Activated naive CD4-positive, alpha-beta T cell treated with anti-CD3 and anti-CD28 coated beads for 36 hours (primary cell): ENCODE measurements at regions not wholly inside any gene's neighbourhood (a gene's known extent, or its start where the extent isn't known, plus 50 kb on each side); places are given as distances from the start of the nearest gene placed in this dataset.

ENCODE experiments used
- CTCF ChIA-PET: fragments of 350-600 bp; sonication (Branson Sonifier 250); formaldehyde crosslinking; loops from one replicate; lab custom pipeline; 2021; ENCODE audit warnings: antibody characterized with exemption; lab: Charles Lee
- DNase-seq: peaks from one replicate; pipeline ENCODE4 v3.0.0-alpha.2; 2020
- H3K27ac Mint-ChIP-seq: one replicate; pipeline ENCODE4 v1.8.0; 2021; ENCODE audit warnings: mild to moderate bottlenecking, mixed read lengths
- H3K27me3 Mint-ChIP-seq: one replicate; pipeline ENCODE4 v1.8.0; 2021; ENCODE audit warnings: low read depth, mixed read lengths
- H3K36me3 Mint-ChIP-seq: one replicate; pipeline ENCODE4 v1.8.0; 2021; ENCODE audit warnings: low read depth, mixed read lengths
- H3K4me1 Mint-ChIP-seq: one replicate; pipeline ENCODE4 v1.8.0; 2021; ENCODE audit warnings: low read depth, mixed read lengths
- H3K4me3 Mint-ChIP-seq: one replicate; pipeline ENCODE4 v1.8.0; 2021; ENCODE audit warnings: mild to moderate bottlenecking, moderate library complexity, mixed read lengths
- H3K9me3 Mint-ChIP-seq: one replicate; pipeline ENCODE4 v1.8.0; 2021; ENCODE audit warnings: mixed read lengths
- intact Hi-C: fragments of 100-400 bp; cut with micrococcal nuclease; formaldehyde crosslinking; loops from one replicate; pipeline ENCODE4 v1.15.1; 2023

DNA sequence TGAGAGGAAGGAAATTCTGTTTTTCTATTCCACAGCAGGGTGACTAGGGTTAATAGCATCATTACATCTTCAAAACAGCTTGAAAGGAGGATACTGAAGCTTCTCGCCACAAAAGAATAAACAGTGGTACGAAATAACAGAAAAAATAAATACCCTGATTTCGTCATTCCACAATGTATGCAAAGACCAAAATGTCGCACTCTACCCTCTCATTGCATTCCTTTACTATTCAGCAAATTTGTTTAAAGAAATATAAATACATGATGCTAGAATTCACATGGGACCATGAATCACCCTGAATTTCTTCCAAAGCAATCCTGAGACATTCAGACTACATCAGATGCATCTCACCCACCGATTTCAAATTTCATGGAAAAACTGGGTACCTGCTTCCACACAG lies 112.3 kb upstream of the TOP3B start:
- no peak for DNase-seq
- H3K36me3 Mint-ChIP-seq: no peaks in the 10 kb centered on the region
- H3K27me3 Mint-ChIP-seq: peaks cover 25% of the 10 kb centered on the region
- intact Hi-C loops: no loop called here
- no peak overlapping the region for H3K27ac Mint-ChIP-seq
- no peaks in the 10 kb centered on the region for H3K9me3 Mint-ChIP-seq
- H3K4me3 Mint-ChIP-seq: no peak overlapping the region
- H3K4me1 Mint-ChIP-seq: peaks cover 9% of the 10 kb centered on the region
- CTCF ChIA-PET: no interaction called here

DNA sequence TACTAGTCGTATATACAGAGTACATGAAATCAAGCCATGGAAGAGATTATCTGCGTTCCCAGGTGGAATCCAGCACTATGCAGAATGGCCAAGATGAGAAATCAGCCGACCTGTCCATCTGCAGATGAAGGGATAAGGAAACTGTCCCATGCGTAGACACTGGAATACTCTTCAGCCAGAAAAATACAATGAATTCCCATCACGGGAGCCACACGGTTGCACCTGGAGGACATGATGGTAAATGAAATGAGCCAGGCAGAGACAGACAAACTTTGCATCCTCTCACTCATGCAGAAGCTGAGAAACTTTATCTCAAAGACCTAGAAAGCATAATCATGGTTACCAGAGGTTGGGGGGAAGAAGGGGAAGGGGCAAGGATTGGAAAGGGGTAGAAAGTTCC lies 111.9 kb upstream of the TOP3B start:
- CTCF ChIA-PET: no interaction called here
- DNase-seq: no peak
- Mint-ChIP-seq H3K9me3 (no peaks in the 10 kb centered on the region), H3K4me3 (no peak overlapping the region), H3K27ac (no peak overlapping the region), H3K27me3 (peaks cover 25% of the 10 kb centered on the region), H3K36me3 (no peaks in the 10 kb centered on the region), H3K4me1 (peaks cover 9% of the 10 kb centered on the region)
- intact Hi-C loops: no loop called here

DNA sequence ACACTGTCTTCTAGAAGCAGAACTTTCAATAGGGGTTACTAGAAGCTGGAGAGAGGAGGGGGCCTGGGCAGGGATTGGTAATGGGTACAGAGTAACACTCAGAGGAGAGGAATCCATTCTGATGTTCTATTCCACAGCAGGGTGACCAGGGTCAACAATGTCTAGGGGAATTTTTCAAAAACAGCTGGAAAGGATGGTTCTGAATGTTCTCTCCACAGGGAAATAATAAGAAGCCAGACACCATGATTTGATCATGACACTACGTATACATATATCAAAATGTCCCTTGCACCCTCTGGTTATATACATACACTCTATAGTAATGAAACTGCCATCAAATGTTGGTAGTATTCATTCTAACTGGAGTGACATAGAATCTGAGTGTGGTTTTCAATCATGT lies 111.2 kb upstream of the TOP3B start:
- peaks cover 25% of the 10 kb centered on the region for H3K27me3 Mint-ChIP-seq
- H3K9me3 Mint-ChIP-seq: no peaks in the 10 kb centered on the region
- no peak overlapping the region for H3K4me3 Mint-ChIP-seq
- intact Hi-C loops: no loop called here
- no peak for DNase-seq
- H3K4me1 Mint-ChIP-seq: peaks cover 9% of the 10 kb centered on the region
- H3K27ac Mint-ChIP-seq: no peak overlapping the region
- no peaks in the 10 kb centered on the region for H3K36me3 Mint-ChIP-seq
- CTCF ChIA-PET: interaction anchor here (0.7 kb wide), 1 partner anchor 71 kb away, joined by 3 read pairs; no protein-coding TSS in a partner anchor

DNA sequence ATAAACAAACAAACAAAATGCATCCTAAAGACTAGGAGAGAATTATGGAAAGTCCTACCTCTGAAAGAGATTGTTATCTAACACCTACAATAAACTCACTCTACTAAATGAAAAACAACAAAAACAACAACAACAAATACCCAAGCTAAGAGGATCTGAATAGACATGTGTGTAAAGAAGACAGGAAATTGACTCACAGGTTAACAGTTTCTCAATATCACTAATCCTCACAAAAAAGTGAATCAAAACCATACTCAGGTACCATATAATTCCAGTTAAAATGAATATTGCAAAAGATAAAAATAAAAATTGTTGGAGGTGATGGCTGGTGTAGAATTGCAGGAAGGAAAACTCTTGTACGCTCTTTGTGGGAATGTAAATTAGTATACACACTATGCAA lies 110.4 kb upstream of the TOP3B start:
- intact Hi-C loops: no loop called here
- no peak for DNase-seq
- Mint-ChIP-seq H3K4me3 (no peak overlapping the region), H3K27me3 (peaks cover 29% of the 10 kb centered on the region), H3K27ac (no peak overlapping the region), H3K9me3 (no peaks in the 10 kb centered on the region), H3K4me1 (peaks cover 9% of the 10 kb centered on the region), H3K36me3 (no peaks in the 10 kb centered on the region)
- CTCF ChIA-PET: no interaction called here

DNA sequence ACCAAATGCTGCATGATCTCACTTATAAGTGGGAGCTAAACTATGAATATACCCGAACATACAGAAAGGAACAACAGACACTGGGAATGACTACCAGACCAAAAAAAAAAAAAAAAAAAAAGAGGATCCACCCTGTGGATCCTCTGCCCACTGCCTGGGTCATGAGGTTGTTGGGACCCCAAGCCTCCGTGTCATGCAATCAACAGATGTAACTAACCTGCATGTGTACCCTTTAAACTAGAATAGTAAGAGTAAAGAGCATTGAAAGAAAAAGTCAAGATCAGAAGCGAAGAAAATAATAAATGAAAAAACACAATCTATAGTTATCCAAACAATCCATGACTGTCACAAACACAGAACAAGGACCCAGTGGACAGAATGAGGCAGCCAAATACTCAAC lies 109.5 kb upstream of the TOP3B start:
- H3K27ac Mint-ChIP-seq: no peak overlapping the region
- no peaks in the 10 kb centered on the region for H3K36me3 Mint-ChIP-seq
- intact Hi-C loops: no loop called here
- DNase-seq: no peak
- H3K4me1 Mint-ChIP-seq: peaks cover 9% of the 10 kb centered on the region
- no peak overlapping the region for H3K4me3 Mint-ChIP-seq
- H3K27me3 Mint-ChIP-seq: peaks cover 29% of the 10 kb centered on the region
- H3K9me3 Mint-ChIP-seq: no peaks in the 10 kb centered on the region
- CTCF ChIA-PET: no interaction called here

DNA sequence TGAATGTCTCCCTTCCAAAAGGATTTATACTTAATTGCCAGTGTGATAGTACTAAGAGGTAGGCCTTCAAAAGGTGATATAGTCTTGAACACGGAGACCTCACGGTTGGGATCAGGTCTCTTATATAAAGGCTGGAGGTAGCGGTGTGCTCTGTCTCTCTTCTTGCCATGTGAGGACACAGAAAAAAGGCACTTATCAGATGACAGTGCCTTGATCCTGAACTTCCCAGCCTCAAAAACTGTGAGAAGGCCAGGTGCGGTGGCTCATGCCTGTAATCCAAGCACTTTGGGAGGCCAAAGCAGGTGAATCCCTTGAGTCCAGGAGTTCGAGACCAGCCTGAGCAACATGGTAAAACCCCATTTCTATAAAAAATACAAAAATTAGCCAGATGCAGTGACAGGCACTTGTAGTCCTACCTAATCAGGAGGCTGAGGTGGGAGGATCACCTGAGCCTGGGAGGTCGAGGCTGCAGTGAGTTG lies 108.9 kb upstream of the TOP3B start:
- CTCF ChIA-PET: no interaction called here

DNA sequence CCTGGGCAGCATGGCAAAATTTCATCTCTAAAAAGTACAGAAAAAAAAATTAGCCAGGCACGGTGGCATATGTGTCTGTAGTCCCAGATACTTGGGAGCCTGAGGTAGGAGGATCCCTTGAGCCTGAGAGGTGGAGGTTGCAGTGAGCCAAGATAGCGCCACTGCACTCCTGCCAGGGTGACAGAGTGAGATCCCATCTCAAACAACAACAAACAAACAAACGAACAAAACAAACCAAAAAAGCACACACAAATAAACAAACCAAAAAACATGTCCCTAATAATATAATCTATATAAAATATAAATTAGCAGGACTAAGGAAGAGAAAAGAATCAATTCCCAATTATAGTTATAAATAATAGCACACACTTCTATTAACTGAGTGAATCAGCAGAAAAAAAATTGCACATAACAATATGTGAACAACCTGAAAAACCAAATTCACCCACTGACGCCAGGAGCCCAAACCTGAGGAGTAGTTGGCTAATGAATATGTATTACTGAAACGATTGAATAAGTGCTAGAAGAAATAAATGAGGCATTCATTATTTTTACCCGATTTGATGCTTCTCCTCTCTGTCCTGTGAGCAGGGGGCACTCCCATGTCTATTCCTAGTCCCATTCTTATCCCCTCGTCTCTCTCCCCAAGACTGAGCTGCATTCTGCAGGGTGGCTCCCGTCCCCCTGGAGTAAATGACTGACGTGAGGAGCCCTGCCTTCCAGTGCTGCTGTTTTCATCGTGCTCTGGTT lies 108.2 kb upstream of the TOP3B start:
- peaks cover 9% of the 10 kb centered on the region for H3K4me1 Mint-ChIP-seq
- no peak overlapping the region for H3K4me3 Mint-ChIP-seq
- CTCF ChIA-PET: no interaction called here

More for the DNA sequence above, 108.9 kb upstream of the TOP3B start:
- DNase-seq: no peak
- Mint-ChIP-seq H3K27me3 (peaks cover 29% of the 10 kb centered on the region), H3K36me3 (no peaks in the 10 kb centered on the region), H3K4me1 (peaks cover 9% of the 10 kb centered on the region), H3K9me3 (no peaks in the 10 kb centered on the region), H3K27ac (no peak overlapping the region), H3K4me3 (no peak overlapping the region)
- intact Hi-C loops: no loop called here

DNA sequence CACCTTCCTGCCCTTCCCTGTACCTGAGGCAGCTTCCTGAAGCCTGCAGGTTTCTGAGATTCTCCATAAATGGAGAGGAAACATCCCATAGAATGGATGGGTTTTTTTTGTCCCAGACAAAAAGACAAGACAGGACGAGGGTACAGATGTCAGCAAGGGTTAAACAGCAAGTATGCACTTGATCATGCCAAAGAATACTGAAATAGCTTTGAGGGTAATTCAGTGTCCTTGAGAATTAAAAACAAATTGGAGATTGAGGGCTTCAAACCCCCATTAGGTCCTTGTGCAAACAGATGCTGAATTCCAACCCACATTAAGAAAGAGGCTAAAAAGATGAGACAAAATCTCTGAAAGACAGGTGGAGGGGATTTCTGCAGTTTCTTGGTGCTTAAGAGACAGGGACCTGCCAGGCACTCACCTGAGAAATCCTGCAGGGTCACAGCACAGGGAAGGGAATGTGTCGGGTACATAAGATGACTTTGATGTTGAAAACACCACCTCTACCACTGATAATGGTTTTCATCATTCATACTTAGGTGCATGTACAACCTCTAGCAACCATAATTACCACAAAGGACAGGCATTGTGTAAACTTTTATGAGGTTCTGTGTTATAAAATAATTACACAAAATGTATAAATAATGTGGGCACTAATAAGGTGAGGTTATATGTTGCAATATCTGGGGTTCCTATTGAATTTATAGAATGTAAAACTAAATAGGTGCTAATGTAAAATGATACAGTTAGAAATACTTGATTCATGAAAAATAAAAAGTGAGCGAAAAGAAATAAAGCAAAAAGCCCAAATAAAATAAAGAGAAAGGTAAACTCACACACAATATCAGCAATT lies 107.1 kb upstream of the TOP3B start:
- DNase-seq: no peak
- Mint-ChIP-seq H3K27ac (no peak overlapping the region), H3K36me3 (no peaks in the 10 kb centered on the region), H3K4me3 (no peak overlapping the region), H3K4me1 (peaks cover 9% of the 10 kb centered on the region), H3K9me3 (no peaks in the 10 kb centered on the region), H3K27me3 (peaks cover 23% of the 10 kb centered on the region)
- intact Hi-C loops: no loop called here
- CTCF ChIA-PET: no interaction called here

More for the DNA sequence above, 108.2 kb upstream of the TOP3B start:
- Mint-ChIP-seq H3K27ac (no peak overlapping the region), H3K9me3 (no peaks in the 10 kb centered on the region), H3K36me3 (no peaks in the 10 kb centered on the region), H3K27me3 (peaks cover 29% of the 10 kb centered on the region)
- no peak for DNase-seq
- intact Hi-C loops: no loop called here

DNA sequence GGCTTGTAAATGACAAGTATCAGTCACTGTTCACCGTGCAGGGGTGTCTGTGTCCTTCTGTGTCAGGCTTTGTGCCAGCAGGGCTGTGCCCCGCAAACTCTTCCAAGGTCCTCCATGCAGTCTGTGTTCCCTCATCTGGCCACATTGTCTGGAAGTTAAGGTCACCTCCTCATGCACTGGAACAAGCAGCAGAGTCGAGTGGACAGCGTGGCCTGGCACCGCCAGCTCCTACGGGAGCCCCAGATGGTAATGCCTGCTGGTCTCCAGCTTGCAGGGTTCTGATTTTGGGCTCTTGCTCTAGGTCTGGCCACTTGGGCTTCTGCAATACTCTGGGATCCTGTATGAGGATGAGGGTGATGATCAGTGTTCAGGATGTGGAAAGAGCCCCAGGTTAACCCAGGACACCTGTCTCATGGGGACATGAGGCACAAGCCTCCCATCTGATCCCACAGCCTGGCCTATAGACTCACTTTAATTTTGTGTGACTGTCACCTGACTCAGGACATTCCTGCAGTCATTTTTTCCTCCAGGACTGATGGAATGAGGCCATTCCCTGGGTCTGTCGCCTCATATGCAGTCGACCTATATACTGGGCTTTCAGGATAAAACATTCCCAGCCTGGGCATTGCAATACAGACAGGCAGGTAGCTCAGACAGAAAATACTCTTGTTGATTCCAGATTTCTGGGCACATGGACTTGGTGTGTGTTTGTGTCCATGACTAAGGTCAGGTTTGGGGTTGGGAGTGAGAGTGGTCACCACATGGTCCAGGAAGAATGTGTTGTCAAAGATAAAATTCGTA lies 106.3 kb upstream of the TOP3B start:
- H3K27me3 Mint-ChIP-seq: peaks cover 20% of the 10 kb centered on the region

DNA sequence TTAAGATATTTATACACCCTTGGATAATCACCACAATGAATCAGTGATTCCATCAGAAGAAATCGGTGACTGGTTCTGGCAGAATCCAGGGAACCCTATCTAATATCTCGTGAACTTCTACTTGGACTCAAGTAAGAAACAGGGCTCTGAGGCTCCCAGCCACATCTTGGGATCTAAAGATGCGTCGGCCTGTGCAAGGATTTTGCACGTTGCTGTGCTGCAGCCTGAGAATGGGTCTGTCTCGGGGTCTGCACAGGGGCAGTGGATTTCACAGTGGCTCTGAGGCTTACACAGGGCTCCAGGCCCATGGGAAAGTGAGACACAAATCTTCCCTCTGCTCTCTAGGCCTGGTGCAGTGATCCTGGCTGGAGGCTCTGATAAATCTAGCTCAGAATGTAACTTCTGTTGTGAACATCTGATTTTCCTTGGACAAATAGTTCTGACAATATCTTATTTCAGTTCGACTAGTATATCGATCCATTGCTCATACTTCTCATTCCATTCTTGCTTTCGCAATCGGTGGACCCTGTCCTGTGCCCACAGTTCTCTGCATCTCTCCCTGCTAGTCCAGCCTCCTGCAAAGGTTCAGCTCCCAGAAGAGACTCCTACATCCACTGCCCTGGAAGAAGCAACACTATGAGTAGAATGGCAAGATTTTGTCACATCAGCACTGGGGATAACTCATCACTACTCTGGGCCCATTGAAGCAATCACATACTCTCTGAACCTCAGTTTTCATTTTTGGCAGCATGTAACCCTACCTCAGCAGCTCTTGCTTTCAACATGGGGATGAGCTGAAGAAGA lies 105.5 kb upstream of the TOP3B start:
- intact Hi-C loops: no loop called here
- DNase-seq: no peak
- no peaks in the 10 kb centered on the region for H3K9me3 Mint-ChIP-seq
- H3K4me3 Mint-ChIP-seq: no peak overlapping the region
- H3K27ac Mint-ChIP-seq: no peak overlapping the region
- no peaks in the 10 kb centered on the region for H3K36me3 Mint-ChIP-seq
- peaks cover 5% of the 10 kb centered on the region for H3K4me1 Mint-ChIP-seq
- CTCF ChIA-PET: no interaction called here
- H3K27me3 Mint-ChIP-seq: peaks cover 22% of the 10 kb centered on the region

More for the DNA sequence above, 106.3 kb upstream of the TOP3B start:
- Mint-ChIP-seq H3K4me3 (no peak overlapping the region), H3K9me3 (no peaks in the 10 kb centered on the region), H3K36me3 (no peaks in the 10 kb centered on the region), H3K4me1 (peaks cover 9% of the 10 kb centered on the region), H3K27ac (no peak overlapping the region)
- CTCF ChIA-PET: no interaction called here
- DNase-seq: no peak
- intact Hi-C loops: no loop called here

DNA sequence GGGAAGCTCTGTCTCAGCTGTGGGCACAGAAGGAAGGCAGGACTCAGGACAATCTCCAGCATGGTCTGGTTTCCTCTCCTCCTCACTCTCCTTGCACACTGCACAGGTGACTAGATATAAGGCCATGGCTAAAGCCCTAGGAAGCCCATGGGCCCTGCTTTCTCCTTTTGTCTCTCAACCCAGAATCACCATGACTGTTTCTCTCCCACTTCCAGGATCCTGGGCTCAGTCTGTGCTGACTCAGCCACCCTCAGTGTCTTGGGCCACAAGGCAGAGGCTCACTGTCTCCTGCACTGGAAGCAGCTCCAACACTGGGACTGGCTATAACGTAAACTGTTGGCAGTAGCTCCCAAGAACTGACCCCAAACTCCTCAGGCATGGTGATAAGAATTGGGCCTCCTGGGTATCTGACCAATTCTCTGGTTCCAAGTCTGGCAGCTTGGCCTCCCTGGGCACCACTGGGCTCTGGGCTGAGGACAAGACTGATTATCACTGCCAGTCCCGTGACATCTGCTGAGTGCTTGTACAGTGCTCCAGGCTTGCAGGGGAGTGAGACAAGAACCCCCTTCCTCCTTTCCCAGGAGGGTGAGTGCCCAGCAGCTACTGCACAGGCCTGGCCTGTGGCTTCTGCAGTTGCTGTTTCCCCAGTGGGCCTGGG lies 104.0 kb upstream of the TOP3B start:
- Mint-ChIP-seq H3K4me3 (no peak overlapping the region), H3K36me3 (no peaks in the 10 kb centered on the region), H3K4me1 (no peaks in the 10 kb centered on the region), H3K27me3 (peaks cover 21% of the 10 kb centered on the region), H3K27ac (no peak overlapping the region), H3K9me3 (no peaks in the 10 kb centered on the region)
- CTCF ChIA-PET: interaction anchor here (0.9 kb wide), 1 partner anchor 17 kb away, joined by 3 read pairs; no protein-coding TSS in a partner anchor
- DNase-seq: no peak
- intact Hi-C loops: no loop called here
